HL-60 (cell line): ENCODE measurements at regions not wholly inside any gene's neighbourhood (a gene's known extent, or its start where the extent isn't known, plus 50 kb on each side); places are given as distances from the start of the nearest gene placed in this dataset.

Source experiments
- CTCF ChIP-seq: IDR thresholded peaks from one replicate; pipeline ENCODE4 v1.5.1; 2011; ENCODE audit warnings: low read length, control low read depth, inconsistent platforms; ENCODE audit not compliant: insufficient read depth
- POLR2AphosphoS5 ChIP-seq: IDR thresholded peaks from 2 replicates; pipeline ENCODE4 v1.6.1; 2012; ENCODE audit warnings: low read depth

- TF ChIP-seq CTCF, result no peak
- no peak for TF ChIP-seq POLR2AphosphoS5
Observed at GRCh38 chrX:20420058-20420457, 153.3 kb upstream of the RPS6KA3 start.
